ENCODE measurements at regions not wholly inside any gene's neighbourhood (a gene's known extent, or its start where the extent isn't known, plus 50 kb on each side); places are given as distances from the start of the nearest gene placed in this dataset.

GRCh38 chr18:51711298-51711889 is 513.9 kb upstream of the MEX3C start:
- no peak overlapping the region for H3K4me3 ChIP-seq (ENCODE audit: low read depth, low read length)
- DNase-seq (ENCODE audit: low read depth), result no peak
- no peak for TF ChIP-seq CTCF (IDR thresholded peaks at IDR 0.05; ENCODE audit: insufficient read depth, low read length)

GRCh38 chr18:51712821-51713220 is 515.3 kb upstream of the MEX3C start:
- TF ChIP-seq CTCF (IDR thresholded peaks at IDR 0.05; ENCODE audit: insufficient read depth, low read length), result no peak
- DNase-seq (ENCODE audit: low read depth), result no peak

GRCh38 chr18:51716277-51716676 is 518.8 kb upstream of the MEX3C start:
- no peak for DNase-seq (ENCODE audit: low read depth)
- no peak for TF ChIP-seq CTCF (IDR thresholded peaks at IDR 0.05; ENCODE audit: insufficient read depth, low read length)
- no peak overlapping the region for H3K4me3 ChIP-seq (ENCODE audit: low read depth, low read length)

More at GRCh38 chr18:51712821-51713220, 515.3 kb upstream of the MEX3C start:
- no peak overlapping the region for H3K4me3 ChIP-seq (ENCODE audit: low read depth, low read length)

- no peak for DNase-seq (ENCODE audit: low read depth)
- no peak for TF ChIP-seq CTCF (IDR thresholded peaks at IDR 0.05; ENCODE audit: insufficient read depth, low read length)
- H3K4me3 ChIP-seq (ENCODE audit: low read depth, low read length), result no peak overlapping the region
Measured at GRCh38 chr18:51721388-51721787, 523.9 kb upstream of the MEX3C start.

GRCh38 chr18:51721996-51722395 is 524.5 kb upstream of the MEX3C start:
- TF ChIP-seq CTCF (IDR thresholded peaks at IDR 0.05; ENCODE audit: insufficient read depth, low read length), result no peak
- no peak for DNase-seq (ENCODE audit: low read depth)
- no peak overlapping the region for H3K4me3 ChIP-seq (ENCODE audit: low read depth, low read length)

GRCh38 chr18:51724790-51725721 is 527.6 kb upstream of the MEX3C start:
- no peak for TF ChIP-seq CTCF (IDR thresholded peaks at IDR 0.05; ENCODE audit: insufficient read depth, low read length)
- H3K4me3 ChIP-seq (ENCODE audit: low read depth, low read length), result no peak overlapping the region
- no peak for DNase-seq (ENCODE audit: low read depth)
